ENCODE measurements at regions not wholly inside any gene's neighbourhood (a gene's known extent, or its start where the extent isn't known, plus 50 kb on each side); places are given as distances from the start of the nearest gene placed in this dataset.

DNA sequence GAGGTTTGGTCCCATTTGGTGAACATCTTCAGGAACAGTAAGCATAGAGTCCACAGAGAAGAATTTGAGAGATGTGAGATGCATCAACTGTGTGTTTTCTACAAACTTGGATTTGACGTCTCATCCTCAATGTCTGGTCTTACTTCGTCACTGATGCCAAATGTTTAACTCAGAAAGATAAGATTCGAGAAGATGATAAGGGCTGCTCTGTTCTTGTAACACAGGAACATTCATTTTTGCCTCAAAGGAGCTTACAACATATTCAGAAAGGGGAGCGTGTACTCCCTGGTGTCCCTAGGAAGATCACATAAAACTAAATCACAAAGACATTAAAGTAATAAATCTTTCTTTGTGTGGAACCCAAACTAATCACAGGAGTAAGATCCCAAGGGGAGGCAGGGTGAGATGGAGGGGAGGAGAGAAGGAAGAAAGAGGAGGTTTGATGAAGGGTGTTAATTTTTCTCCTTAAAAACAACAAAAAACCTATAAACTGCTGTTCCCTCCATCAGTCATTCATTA lies 247.7 kb upstream of the IRS2 start:
- H3K27ac ChIP-seq (ENCODE audit: insufficient read depth in 1 of 2, low read depth in 1 of 2, low read length in 2 of 2, poor library complexity in 1 of 2, severe bottlenecking in 2 of 2), result no peak overlapping the region
- WGBS (ENCODE audit: insufficient coverage), result 92% methylated on average over 2 of the region's 4 CpGs
- DNase-seq, result no peak
- no peaks in the 10 kb centered on the region for H3K4me1 ChIP-seq (ENCODE audit: control extremely low read depth in 1 of 4, control insufficient read depth in 4 of 4, insufficient read depth in 4 of 4, low read length in 3 of 4)
- ChIA-PET POLR2A (no interaction called here), CTCF (no interaction called here)
- no peak overlapping the region for H3K4me3 ChIP-seq (ENCODE audit: control insufficient read depth in 1 of 7, extremely low read depth in 1 of 7, insufficient read depth in 4 of 7, low read depth in 2 of 7, low read length in 6 of 7)
- H3K36me3 ChIP-seq (ENCODE audit: control insufficient read depth in 4 of 4, insufficient read depth in 4 of 4, low read length in 3 of 4), result no peaks in the 10 kb centered on the region
- H3K9me3 ChIP-seq (ENCODE audit: control extremely low read depth in 1 of 5, control insufficient read depth in 4 of 5, insufficient read depth in 2 of 5, low read depth in 1 of 5, low read length in 4 of 5), result no peaks in the 10 kb centered on the region
- H3K27me3 ChIP-seq (replicated peaks in 2 of 5; ENCODE audit: control insufficient read depth in 4 of 5, insufficient read depth in 5 of 5, low read length in 4 of 5), result no peaks in the 10 kb centered on the region

DNA sequence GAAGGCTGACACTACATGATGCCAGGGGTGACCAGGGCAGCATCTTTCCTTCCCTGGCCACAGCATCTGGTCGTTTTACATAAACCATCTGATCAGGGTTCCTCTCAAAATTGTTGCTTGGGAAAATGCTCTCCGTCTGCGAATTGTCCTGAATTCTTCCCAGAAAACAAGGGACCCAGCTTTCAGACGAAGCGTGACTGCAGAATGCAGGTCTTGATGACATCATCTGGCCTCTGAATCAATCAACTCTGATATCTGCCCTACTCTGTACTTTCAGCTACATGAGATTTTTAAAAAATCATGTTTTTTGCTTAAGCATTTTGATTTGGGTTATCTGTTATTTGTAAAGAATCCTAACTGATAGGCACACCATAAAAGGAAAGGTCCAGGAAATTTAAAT lies 246.6 kb upstream of the IRS2 start:
- POLR2A ChIA-PET, result no interaction called here
- no peaks in the 10 kb centered on the region for H3K27me3 ChIP-seq (replicated peaks in 2 of 5; ENCODE audit: control insufficient read depth in 4 of 5, insufficient read depth in 5 of 5, low read length in 4 of 5)
- no peaks in the 10 kb centered on the region for H3K9me3 ChIP-seq (ENCODE audit: control extremely low read depth in 1 of 5, control insufficient read depth in 4 of 5, insufficient read depth in 2 of 5, low read depth in 1 of 5, low read length in 4 of 5)
- no peak for DNase-seq
- H3K4me3 ChIP-seq (ENCODE audit: control insufficient read depth in 1 of 7, extremely low read depth in 1 of 7, insufficient read depth in 4 of 7, low read depth in 2 of 7, low read length in 6 of 7), result no peak overlapping the region
- no peaks in the 10 kb centered on the region for H3K36me3 ChIP-seq (ENCODE audit: control insufficient read depth in 4 of 4, insufficient read depth in 4 of 4, low read length in 3 of 4)
- no peaks in the 10 kb centered on the region for H3K4me1 ChIP-seq (ENCODE audit: control extremely low read depth in 1 of 4, control insufficient read depth in 4 of 4, insufficient read depth in 4 of 4, low read length in 3 of 4)
- CTCF ChIA-PET, result no interaction called here
- no peak overlapping the region for H3K27ac ChIP-seq (ENCODE audit: insufficient read depth in 1 of 2, low read depth in 1 of 2, low read length in 2 of 2, poor library complexity in 1 of 2, severe bottlenecking in 2 of 2)
- 69% methylated on average over 4 of the region's 5 CpGs for WGBS (ENCODE audit: insufficient coverage)

DNA sequence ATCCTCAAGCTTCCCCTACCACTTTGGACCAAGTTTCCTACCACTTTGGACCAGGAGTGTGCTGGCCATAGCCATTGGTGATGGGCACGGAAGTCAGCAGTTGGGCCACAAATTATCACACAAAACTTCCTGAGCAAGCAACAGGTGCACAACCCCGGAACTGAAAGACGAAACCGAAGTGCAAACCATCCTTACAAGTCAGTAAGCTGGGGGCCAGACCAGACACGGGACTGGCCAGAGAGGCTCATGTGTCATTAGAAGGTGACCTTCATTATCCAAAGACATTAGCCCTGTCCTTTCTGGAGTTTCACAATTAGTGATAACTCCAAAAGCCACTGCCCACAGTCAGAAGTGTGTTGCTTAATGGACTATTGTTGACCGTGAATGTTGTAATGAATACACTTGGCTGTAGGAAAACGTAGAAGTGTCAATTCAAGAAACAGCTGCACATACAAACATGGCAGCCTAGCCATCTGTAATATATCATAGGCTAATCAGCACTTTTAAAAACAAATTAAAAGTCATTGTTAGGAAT lies 244.1 kb upstream of the IRS2 start:
- CTCF ChIA-PET, result no interaction called here
- no peaks in the 10 kb centered on the region for H3K36me3 ChIP-seq (ENCODE audit: control insufficient read depth in 4 of 4, insufficient read depth in 4 of 4, low read length in 3 of 4)
- WGBS (ENCODE audit: insufficient coverage), result 83% methylated on average over 4 of the region's 7 CpGs
- no peaks in the 10 kb centered on the region for H3K4me1 ChIP-seq (ENCODE audit: control extremely low read depth in 1 of 4, control insufficient read depth in 4 of 4, insufficient read depth in 4 of 4, low read length in 3 of 4)
- no peaks in the 10 kb centered on the region for H3K9me3 ChIP-seq (ENCODE audit: control extremely low read depth in 1 of 5, control insufficient read depth in 4 of 5, insufficient read depth in 2 of 5, low read depth in 1 of 5, low read length in 4 of 5)
- no peaks in the 10 kb centered on the region for H3K27me3 ChIP-seq (replicated peaks in 2 of 5; ENCODE audit: control insufficient read depth in 4 of 5, insufficient read depth in 5 of 5, low read length in 4 of 5)
- no peak overlapping the region for H3K4me3 ChIP-seq (ENCODE audit: control insufficient read depth in 1 of 7, extremely low read depth in 1 of 7, insufficient read depth in 4 of 7, low read depth in 2 of 7, low read length in 6 of 7)
- no peak overlapping the region for H3K27ac ChIP-seq (ENCODE audit: insufficient read depth in 1 of 2, low read depth in 1 of 2, low read length in 2 of 2, poor library complexity in 1 of 2, severe bottlenecking in 2 of 2)
- POLR2A ChIA-PET, result no interaction called here
- no peak for DNase-seq

DNA sequence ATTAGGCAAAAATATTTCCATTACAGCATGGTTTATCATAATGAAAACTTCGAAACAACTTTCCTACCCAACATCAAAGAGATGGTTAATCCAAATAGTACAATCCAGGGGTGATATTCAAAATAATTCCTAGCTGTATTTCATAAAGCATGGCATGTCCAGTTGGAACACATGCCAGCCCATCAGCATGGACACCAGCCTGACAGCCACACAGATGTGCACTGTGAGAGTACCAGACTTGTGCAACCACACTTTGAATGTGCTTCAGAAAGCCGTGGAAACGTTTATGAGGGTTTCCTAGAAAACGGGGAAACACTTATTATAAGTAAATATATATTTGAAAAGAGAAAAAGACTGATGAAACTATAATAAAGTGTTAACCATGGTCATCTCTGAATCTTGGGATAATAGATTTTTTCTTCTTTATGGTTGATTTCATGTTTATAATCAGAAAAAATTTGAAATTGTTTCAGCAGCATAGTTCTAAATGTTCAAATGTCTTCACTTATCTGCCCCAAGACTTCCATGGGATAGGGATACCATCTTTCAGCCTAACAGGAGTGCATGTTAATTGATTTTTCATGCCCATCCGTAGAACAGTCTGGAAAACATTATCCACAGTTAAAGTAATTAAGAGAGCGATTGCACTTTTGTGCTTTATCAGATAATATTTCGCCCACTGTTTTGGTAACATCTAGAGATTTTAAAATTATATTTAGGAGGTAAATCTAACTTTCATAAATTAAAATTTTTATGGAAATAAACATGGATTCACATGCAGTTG lies 242.6 kb upstream of the IRS2 start:
- POLR2A ChIA-PET, result no interaction called here
- DNase-seq, result no peak
- Histone ChIP-seq H3K27ac (ENCODE audit: insufficient read depth in 1 of 2, low read depth in 1 of 2, low read length in 2 of 2, poor library complexity in 1 of 2, severe bottlenecking in 2 of 2) (no peak overlapping the region), H3K36me3 (ENCODE audit: control insufficient read depth in 4 of 4, insufficient read depth in 4 of 4, low read length in 3 of 4) (no peaks in the 10 kb centered on the region), H3K27me3 (replicated peaks in 2 of 5; ENCODE audit: control insufficient read depth in 4 of 5, insufficient read depth in 5 of 5, low read length in 4 of 5) (no peaks in the 10 kb centered on the region), H3K9me3 (ENCODE audit: control extremely low read depth in 1 of 5, control insufficient read depth in 4 of 5, insufficient read depth in 2 of 5, low read depth in 1 of 5, low read length in 4 of 5) (no peaks in the 10 kb centered on the region), H3K4me1 (ENCODE audit: control extremely low read depth in 1 of 4, control insufficient read depth in 4 of 4, insufficient read depth in 4 of 4, low read length in 3 of 4) (no peaks in the 10 kb centered on the region), H3K4me3 (ENCODE audit: control insufficient read depth in 1 of 7, extremely low read depth in 1 of 7, insufficient read depth in 4 of 7, low read depth in 2 of 7, low read length in 6 of 7) (no peak overlapping the region)
- CTCF ChIA-PET, result no interaction called here
- WGBS (ENCODE audit: insufficient coverage), result 100% methylated on average over 2 of the region's 7 CpGs

DNA sequence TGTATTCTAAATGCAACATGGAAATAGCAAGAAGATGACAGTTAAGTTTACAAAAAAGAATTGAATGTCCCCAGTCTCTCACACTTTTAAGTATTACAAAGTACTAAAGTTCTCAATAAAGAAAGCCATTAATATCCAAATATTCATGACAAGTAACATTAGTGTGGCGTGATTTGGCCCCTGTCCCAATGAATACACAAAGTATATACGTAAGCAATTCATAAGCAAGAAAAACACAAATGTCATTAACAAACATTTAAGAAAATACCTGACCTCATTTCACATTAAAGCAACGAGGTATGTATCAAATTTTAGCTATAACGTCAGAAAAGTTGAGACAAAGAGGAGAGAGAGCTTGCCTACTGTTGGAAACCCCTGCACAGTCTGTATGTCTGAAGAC lies 241.9 kb upstream of the IRS2 start:
- WGBS (ENCODE audit: insufficient coverage), result 92% methylated on average over 4 of the region's 4 CpGs
- Histone ChIP-seq H3K4me3 (ENCODE audit: control insufficient read depth in 1 of 7, extremely low read depth in 1 of 7, insufficient read depth in 4 of 7, low read depth in 2 of 7, low read length in 6 of 7) (no peak overlapping the region), H3K27ac (ENCODE audit: insufficient read depth in 1 of 2, low read depth in 1 of 2, low read length in 2 of 2, poor library complexity in 1 of 2, severe bottlenecking in 2 of 2) (no peak overlapping the region), H3K4me1 (ENCODE audit: control extremely low read depth in 1 of 4, control insufficient read depth in 4 of 4, insufficient read depth in 4 of 4, low read length in 3 of 4) (no peaks in the 10 kb centered on the region), H3K36me3 (ENCODE audit: control insufficient read depth in 4 of 4, insufficient read depth in 4 of 4, low read length in 3 of 4) (no peaks in the 10 kb centered on the region), H3K27me3 (replicated peaks in 2 of 5; ENCODE audit: control insufficient read depth in 4 of 5, insufficient read depth in 5 of 5, low read length in 4 of 5) (no peaks in the 10 kb centered on the region), H3K9me3 (ENCODE audit: control extremely low read depth in 1 of 5, control insufficient read depth in 4 of 5, insufficient read depth in 2 of 5, low read depth in 1 of 5, low read length in 4 of 5) (no peaks in the 10 kb centered on the region)
- no peak for DNase-seq
- ChIA-PET POLR2A (no interaction called here), CTCF (no interaction called here)

DNA sequence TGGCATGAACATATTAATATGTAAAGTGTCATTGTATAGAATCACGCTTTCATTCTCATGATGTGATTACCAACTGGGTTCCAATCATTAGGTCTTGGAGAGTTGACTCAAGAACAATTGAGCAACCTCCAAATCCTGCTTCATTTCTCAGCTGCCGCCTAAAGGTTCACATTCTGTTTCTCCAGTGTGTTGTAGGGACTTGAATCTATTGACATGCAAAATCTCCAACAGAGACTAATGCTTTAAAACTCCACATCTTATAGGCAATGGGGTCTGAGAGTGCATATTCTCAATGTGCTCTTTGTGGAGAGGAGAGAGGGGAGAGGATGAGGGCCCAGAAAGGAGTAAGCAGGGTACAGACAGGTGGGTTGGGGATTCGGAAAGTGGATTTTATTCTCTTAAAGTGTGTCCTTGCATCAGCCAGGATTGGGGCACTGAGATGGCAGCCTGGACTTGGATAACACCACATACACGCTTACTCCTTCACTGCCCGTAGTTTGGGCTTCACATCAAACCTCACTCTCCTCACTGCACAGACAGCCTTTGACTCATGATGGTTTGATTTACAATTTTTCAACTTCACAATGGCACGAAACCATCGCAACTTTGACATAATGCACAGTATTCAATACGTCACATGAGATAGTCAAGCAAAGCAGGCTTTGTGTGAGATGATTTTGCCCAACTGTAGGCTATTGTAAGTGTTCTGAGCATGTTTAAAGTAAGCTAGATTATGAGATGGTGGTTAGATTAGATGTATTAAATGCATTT lies 241.3 kb upstream of the IRS2 start:
- no peaks in the 10 kb centered on the region for H3K36me3 ChIP-seq (ENCODE audit: control insufficient read depth in 4 of 4, insufficient read depth in 4 of 4, low read length in 3 of 4)
- ChIA-PET CTCF (no interaction called here), POLR2A (no interaction called here)
- H3K4me3 ChIP-seq (ENCODE audit: control insufficient read depth in 1 of 7, extremely low read depth in 1 of 7, insufficient read depth in 4 of 7, low read depth in 2 of 7, low read length in 6 of 7), result no peak overlapping the region
- no peak overlapping the region for H3K27ac ChIP-seq (ENCODE audit: insufficient read depth in 1 of 2, low read depth in 1 of 2, low read length in 2 of 2, poor library complexity in 1 of 2, severe bottlenecking in 2 of 2)
- no peaks in the 10 kb centered on the region for H3K9me3 ChIP-seq (ENCODE audit: control extremely low read depth in 1 of 5, control insufficient read depth in 4 of 5, insufficient read depth in 2 of 5, low read depth in 1 of 5, low read length in 4 of 5)
- DNase-seq, result no peak
- 92% methylated on average over 6 of the region's 8 CpGs for WGBS (ENCODE audit: insufficient coverage)
- H3K4me1 ChIP-seq (ENCODE audit: control extremely low read depth in 1 of 4, control insufficient read depth in 4 of 4, insufficient read depth in 4 of 4, low read length in 3 of 4), result no peaks in the 10 kb centered on the region
- no peaks in the 10 kb centered on the region for H3K27me3 ChIP-seq (replicated peaks in 2 of 5; ENCODE audit: control insufficient read depth in 4 of 5, insufficient read depth in 5 of 5, low read length in 4 of 5)

DNA sequence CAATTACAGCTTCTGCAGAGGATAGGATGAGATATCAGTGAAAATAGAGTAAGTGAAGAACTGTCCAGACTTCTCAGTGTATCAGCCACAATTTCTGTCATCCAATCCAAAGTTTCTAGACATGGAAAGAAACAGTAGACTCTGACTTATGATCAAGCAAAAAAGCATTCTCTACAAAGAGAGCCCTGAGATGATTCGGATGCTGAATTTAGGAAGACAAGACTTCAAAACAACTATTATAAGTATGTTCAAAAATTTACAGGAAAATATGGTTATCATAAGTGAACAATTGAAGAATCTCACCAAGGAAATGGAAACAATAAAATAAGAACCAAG lies 238.2 kb upstream of the IRS2 start:
- no CpG with 5 or more reads among the region's 1 CpG for WGBS (ENCODE audit: insufficient coverage)
- CTCF ChIA-PET, result no interaction called here

More for the DNA sequence above, 238.2 kb upstream of the IRS2 start:
- H3K4me1 ChIP-seq (ENCODE audit: control extremely low read depth in 1 of 4, control insufficient read depth in 4 of 4, insufficient read depth in 4 of 4, low read length in 3 of 4), result no peaks in the 10 kb centered on the region
- H3K27ac ChIP-seq (ENCODE audit: insufficient read depth in 1 of 2, low read depth in 1 of 2, low read length in 2 of 2, poor library complexity in 1 of 2, severe bottlenecking in 2 of 2), result no peak overlapping the region
- H3K4me3 ChIP-seq (ENCODE audit: control insufficient read depth in 1 of 7, extremely low read depth in 1 of 7, insufficient read depth in 4 of 7, low read depth in 2 of 7, low read length in 6 of 7), result no peak overlapping the region
- POLR2A ChIA-PET, result no interaction called here
- H3K36me3 ChIP-seq (ENCODE audit: control insufficient read depth in 4 of 4, insufficient read depth in 4 of 4, low read length in 3 of 4), result no peaks in the 10 kb centered on the region
- H3K27me3 ChIP-seq (replicated peaks in 2 of 5; ENCODE audit: control insufficient read depth in 4 of 5, insufficient read depth in 5 of 5, low read length in 4 of 5), result no peaks in the 10 kb centered on the region
- H3K9me3 ChIP-seq (ENCODE audit: control extremely low read depth in 1 of 5, control insufficient read depth in 4 of 5, insufficient read depth in 2 of 5, low read depth in 1 of 5, low read length in 4 of 5), result no peaks in the 10 kb centered on the region
- no peak for DNase-seq
